ENCODE measurements at regions not wholly inside any gene's neighbourhood (a gene's known extent, or its start where the extent isn't known, plus 50 kb on each side); places are given as distances from the start of the nearest gene placed in this dataset.

GRCh38 chr6:3593161-3593560 lies 136.3 kb upstream of the SLC22A23 start:
- ATAC-seq = no peak
- CTCF ChIA-PET = no interaction called here

More at GRCh38 chr6:3593161-3593560, 136.3 kb upstream of the SLC22A23 start:
- H3K4me3 Mint-ChIP-seq = no peak overlapping the region
- H3K9me3 Mint-ChIP-seq = no peaks in the 10 kb centered on the region
- H3K27me3 Mint-ChIP-seq (ENCODE audit: low read depth) = no peaks in the 10 kb centered on the region; the same call in 1 of the 2 replicates
- POLR2A ChIA-PET = no interaction called here
- H3K4me1 Mint-ChIP-seq = no peaks in the 10 kb centered on the region
- H3K36me3 Mint-ChIP-seq = no peaks in the 10 kb centered on the region
- DNase-seq (ENCODE audit: low spot score) = no peak
- TF ChIP-seq, protein P1, sequence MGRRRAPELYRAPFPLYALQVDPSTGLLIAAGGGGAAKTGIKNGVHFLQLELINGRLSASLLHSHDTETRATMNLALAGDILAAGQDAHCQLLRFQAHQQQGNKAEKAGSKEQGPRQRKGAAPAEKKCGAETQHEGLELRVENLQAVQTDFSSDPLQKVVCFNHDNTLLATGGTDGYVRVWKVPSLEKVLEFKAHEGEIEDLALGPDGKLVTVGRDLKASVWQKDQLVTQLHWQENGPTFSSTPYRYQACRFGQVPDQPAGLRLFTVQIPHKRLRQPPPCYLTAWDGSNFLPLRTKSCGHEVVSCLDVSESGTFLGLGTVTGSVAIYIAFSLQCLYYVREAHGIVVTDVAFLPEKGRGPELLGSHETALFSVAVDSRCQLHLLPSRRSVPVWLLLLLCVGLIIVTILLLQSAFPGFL (CRISPR knock-in tag; IDR thresholded peaks at IDR 0.05; ENCODE audit: borderline replicate concordance) = no peak
- TF ChIP-seq ZNF416 (CRISPR knock-in tag; IDR thresholded peaks at IDR 0.05) (no peak), TEAD1 (CRISPR knock-in tag; IDR thresholded peaks at IDR 0.05) (no peak), ZNF396 (CRISPR knock-in tag; IDR thresholded peaks at IDR 0.05; ENCODE audit: borderline replicate concordance) (no peak), SMAD4 (CRISPR knock-in tag; IDR thresholded peaks at IDR 0.05) (no peak), ZSCAN18 (CRISPR knock-in tag; IDR thresholded peaks at IDR 0.05) (no peak), NFYB (CRISPR knock-in tag; conservative IDR thresholded peaks at IDR 0.05; ENCODE audit: low read depth) (no peak), TCF7 (CRISPR knock-in tag; IDR thresholded peaks at IDR 0.05; ENCODE audit: low read depth) (no peak), FOXJ3 (CRISPR knock-in tag; IDR thresholded peaks at IDR 0.05; ENCODE audit: borderline replicate concordance) (no peak), HMGXB4 (CRISPR knock-in tag; IDR thresholded peaks at IDR 0.05) (no peak), ZNF219 (CRISPR knock-in tag; IDR thresholded peaks at IDR 0.05; ENCODE audit: borderline replicate concordance) (no peak)
- TF ChIP-seq, protein P2, sequence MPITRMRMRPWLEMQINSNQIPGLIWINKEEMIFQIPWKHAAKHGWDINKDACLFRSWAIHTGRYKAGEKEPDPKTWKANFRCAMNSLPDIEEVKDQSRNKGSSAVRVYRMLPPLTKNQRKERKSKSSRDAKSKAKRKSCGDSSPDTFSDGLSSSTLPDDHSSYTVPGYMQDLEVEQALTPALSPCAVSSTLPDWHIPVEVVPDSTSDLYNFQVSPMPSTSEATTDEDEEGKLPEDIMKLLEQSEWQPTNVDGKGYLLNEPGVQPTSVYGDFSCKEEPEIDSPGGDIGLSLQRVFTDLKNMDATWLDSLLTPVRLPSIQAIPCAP (CRISPR knock-in tag; IDR thresholded peaks at IDR 0.05) = no peak
- TF ChIP-seq, protein P3, sequence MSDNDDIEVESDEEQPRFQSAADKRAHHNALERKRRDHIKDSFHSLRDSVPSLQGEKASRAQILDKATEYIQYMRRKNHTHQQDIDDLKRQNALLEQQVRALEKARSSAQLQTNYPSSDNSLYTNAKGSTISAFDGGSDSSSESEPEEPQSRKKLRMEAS (CRISPR knock-in tag; IDR thresholded peaks at IDR 0.05) = no peak
- TF ChIP-seq, protein P4, sequence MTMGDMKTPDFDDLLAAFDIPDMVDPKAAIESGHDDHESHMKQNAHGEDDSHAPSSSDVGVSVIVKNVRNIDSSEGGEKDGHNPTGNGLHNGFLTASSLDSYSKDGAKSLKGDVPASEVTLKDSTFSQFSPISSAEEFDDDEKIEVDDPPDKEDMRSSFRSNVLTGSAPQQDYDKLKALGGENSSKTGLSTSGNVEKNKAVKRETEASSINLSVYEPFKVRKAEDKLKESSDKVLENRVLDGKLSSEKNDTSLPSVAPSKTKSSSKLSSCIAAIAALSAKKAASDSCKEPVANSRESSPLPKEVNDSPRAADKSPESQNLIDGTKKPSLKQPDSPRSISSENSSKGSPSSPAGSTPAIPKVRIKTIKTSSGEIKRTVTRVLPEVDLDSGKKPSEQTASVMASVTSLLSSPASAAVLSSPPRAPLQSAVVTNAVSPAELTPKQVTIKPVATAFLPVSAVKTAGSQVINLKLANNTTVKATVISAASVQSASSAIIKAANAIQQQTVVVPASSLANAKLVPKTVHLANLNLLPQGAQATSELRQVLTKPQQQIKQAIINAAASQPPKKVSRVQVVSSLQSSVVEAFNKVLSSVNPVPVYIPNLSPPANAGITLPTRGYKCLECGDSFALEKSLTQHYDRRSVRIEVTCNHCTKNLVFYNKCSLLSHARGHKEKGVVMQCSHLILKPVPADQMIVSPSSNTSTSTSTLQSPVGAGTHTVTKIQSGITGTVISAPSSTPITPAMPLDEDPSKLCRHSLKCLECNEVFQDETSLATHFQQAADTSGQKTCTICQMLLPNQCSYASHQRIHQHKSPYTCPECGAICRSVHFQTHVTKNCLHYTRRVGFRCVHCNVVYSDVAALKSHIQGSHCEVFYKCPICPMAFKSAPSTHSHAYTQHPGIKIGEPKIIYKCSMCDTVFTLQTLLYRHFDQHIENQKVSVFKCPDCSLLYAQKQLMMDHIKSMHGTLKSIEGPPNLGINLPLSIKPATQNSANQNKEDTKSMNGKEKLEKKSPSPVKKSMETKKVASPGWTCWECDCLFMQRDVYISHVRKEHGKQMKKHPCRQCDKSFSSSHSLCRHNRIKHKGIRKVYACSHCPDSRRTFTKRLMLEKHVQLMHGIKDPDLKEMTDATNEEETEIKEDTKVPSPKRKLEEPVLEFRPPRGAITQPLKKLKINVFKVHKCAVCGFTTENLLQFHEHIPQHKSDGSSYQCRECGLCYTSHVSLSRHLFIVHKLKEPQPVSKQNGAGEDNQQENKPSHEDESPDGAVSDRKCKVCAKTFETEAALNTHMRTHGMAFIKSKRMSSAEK (CRISPR knock-in tag; IDR thresholded peaks at IDR 0.05; ENCODE audit: borderline replicate concordance) = no peak
- TF ChIP-seq, protein P5, sequence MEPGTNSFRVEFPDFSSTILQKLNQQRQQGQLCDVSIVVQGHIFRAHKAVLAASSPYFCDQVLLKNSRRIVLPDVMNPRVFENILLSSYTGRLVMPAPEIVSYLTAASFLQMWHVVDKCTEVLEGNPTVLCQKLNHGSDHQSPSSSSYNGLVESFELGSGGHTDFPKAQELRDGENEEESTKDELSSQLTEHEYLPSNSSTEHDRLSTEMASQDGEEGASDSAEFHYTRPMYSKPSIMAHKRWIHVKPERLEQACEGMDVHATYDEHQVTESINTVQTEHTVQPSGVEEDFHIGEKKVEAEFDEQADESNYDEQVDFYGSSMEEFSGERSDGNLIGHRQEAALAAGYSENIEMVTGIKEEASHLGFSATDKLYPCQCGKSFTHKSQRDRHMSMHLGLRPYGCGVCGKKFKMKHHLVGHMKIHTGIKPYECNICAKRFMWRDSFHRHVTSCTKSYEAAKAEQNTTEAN (CRISPR knock-in tag; IDR thresholded peaks at IDR 0.05) = no peak
- no peak overlapping the region for H3K27ac Mint-ChIP-seq

Data from WTC11 (cell line).